ENCODE measurements at regions not wholly inside any gene's neighbourhood (a gene's known extent, or its start where the extent isn't known, plus 50 kb on each side); places are given as distances from the start of the nearest gene placed in this dataset.

GRCh38 chr6:132898376-132898775 is 84.0 kb downstream of the RPS12 start:
- no peaks in the 10 kb centered on the region for H3K79me2 ChIP-seq (ENCODE audit: control insufficient read depth, insufficient read depth, low read length)
- FAIRE-seq (no peak), DNase-seq (ENCODE audit: low read depth, low spot score) (no peak)
- dilution Hi-C loops (cut with MboI; ENCODE audit: extremely low pct_ligation_motif_present, low sequenced_read_pairs), result no loop called here
- intact Hi-C loops (cut with micrococcal nuclease), result no loop called here
- no peak for TF ChIP-seq POLR2AphosphoS5 (IDR thresholded peaks at IDR 0.05; ENCODE audit: insufficient read depth, low read depth, low read length)
- TF ChIP-seq MAX (IDR thresholded peaks at IDR 0.05; ENCODE audit: insufficient read depth, insufficient read length), result no peak
- no peak for TF ChIP-seq CTCF (IDR thresholded peaks at IDR 0.05; ENCODE audit: extremely low read depth in 1 of 2, insufficient read depth in 1 of 2, low read depth in 1 of 2, low read length in 2 of 2)
- no peak for TF ChIP-seq POLR2A (IDR thresholded peaks at IDR 0.05; ENCODE audit: low read depth, low read length)
- no peak for TF ChIP-seq JUN (IDR thresholded peaks at IDR 0.05; ENCODE audit: borderline replicate concordance, insufficient read depth, insufficient read length, low read depth)
- no peak for TF ChIP-seq EZH2 (IDR thresholded peaks at IDR 0.05; ENCODE audit: borderline replicate concordance, low read depth, low read length, severe bottlenecking)
- TF ChIP-seq FOS (IDR thresholded peaks at IDR 0.05; ENCODE audit: borderline replicate concordance, insufficient read depth, low read length), result no peak
- TF ChIP-seq MYC (IDR thresholded peaks at IDR 0.05; ENCODE audit: low read depth, low read length), result no peak
- TF ChIP-seq GATA2 (IDR thresholded peaks at IDR 0.05; ENCODE audit: insufficient read depth, insufficient read length, low read depth, low read length), result no peak
- H3K9me1 ChIP-seq (replicated peaks; ENCODE audit: control insufficient read depth, extremely low read depth, insufficient read depth, low read length), result no peaks in the 10 kb centered on the region
- H3K9me3 ChIP-seq (replicated peaks; ENCODE audit: control insufficient read depth, insufficient read depth, low read length), result no peaks in the 10 kb centered on the region
- H3K4me2 ChIP-seq (ENCODE audit: insufficient read depth, low read length), result no peak overlapping the region
- H4K20me1 ChIP-seq (replicated peaks; ENCODE audit: control insufficient read depth, extremely low read depth, insufficient read depth, low read length), result no peaks in the 10 kb centered on the region
- H3K36me3 ChIP-seq (ENCODE audit: control insufficient read depth in 2 of 2, extremely low read depth in 1 of 2, insufficient read depth in 2 of 2, low read length in 2 of 2), result no peaks in the 10 kb centered on the region
- ChIA-PET POLR2A (no interaction called here), CTCF (no interaction called here)
- BruUV-seq (replicated peaks), result no TSS peak
- H3K4me3 ChIP-seq (replicated peaks in 1 of 3; ENCODE audit: insufficient read depth in 1 of 3, low read depth in 1 of 3, low read length in 3 of 3), result no peak overlapping the region
- H3K27ac ChIP-seq (ENCODE audit: insufficient read depth, low read depth, low read length), result no peak overlapping the region
- H3K9ac ChIP-seq (replicated peaks; ENCODE audit: extremely low read depth, insufficient read depth, low read length), result no peak overlapping the region
- H3K27me3 ChIP-seq (ENCODE audit: control insufficient read depth in 2 of 2, insufficient read depth in 2 of 2, low read length in 2 of 2), result peaks cover 0 to 1% of the 10 kb centered on the region in 2 experiments
- H2AFZ ChIP-seq (ENCODE audit: low read depth, low read length), result no peak overlapping the region
- no peaks in the 10 kb centered on the region for H3K4me1 ChIP-seq (ENCODE audit: control insufficient read depth, extremely low read depth, insufficient read depth, low read length)

All from endothelial cell of umbilical vein (primary cell).